ENCODE measurements at regions not wholly inside any gene's neighbourhood (a gene's known extent, or its start where the extent isn't known, plus 50 kb on each side); places are given as distances from the start of the nearest gene placed in this dataset.

- no CpG with 5 or more reads among the region's 6 CpGs for WGBS (ENCODE audit: extremely low coverage, insufficient coverage, insufficient read length)
- H3K36me3 ChIP-seq (ENCODE audit: control insufficient read depth in 1 of 2, insufficient read depth in 2 of 2, low read length in 2 of 2), result no peaks in the 10 kb centered on the region
- no peaks in the 10 kb centered on the region for H3K27me3 ChIP-seq (ENCODE audit: insufficient read depth, low read length)
- no peak overlapping the region for H4K12ac ChIP-seq (ENCODE audit: low read depth, low read length)
- no peak overlapping the region for H3K14ac ChIP-seq (ENCODE audit: low read length)
- H2BK12ac ChIP-seq (ENCODE audit: low read length), result no peak overlapping the region
- no peak overlapping the region for H3K4ac ChIP-seq (ENCODE audit: low read depth, low read length)
- no peak overlapping the region for H2BK120ac ChIP-seq (ENCODE audit: insufficient read depth, low read length, poor library complexity)
- no peaks in the 10 kb centered on the region for H3K4me1 ChIP-seq (ENCODE audit: control insufficient read depth in 1 of 2, insufficient read depth in 2 of 2, low read length in 2 of 2)
- H2AFZ ChIP-seq (ENCODE audit: insufficient read depth, low read length, poor library complexity), result no peak overlapping the region
- H3K4me3 ChIP-seq (ENCODE audit: low read depth, low read length), result no peak overlapping the region
- H3K27ac ChIP-seq (ENCODE audit: low read depth, low read length), result no peak overlapping the region
- H3K18ac ChIP-seq (ENCODE audit: low read length), result no peak overlapping the region
- H4K91ac ChIP-seq (ENCODE audit: low read depth, low read length), result no peak overlapping the region
- H3K4me2 ChIP-seq (ENCODE audit: low read length), result no peak overlapping the region
- no peak overlapping the region for H3K23ac ChIP-seq (ENCODE audit: low read length)
- H4K8ac ChIP-seq (ENCODE audit: low read depth, low read length), result no peak overlapping the region
- no peaks in the 10 kb centered on the region for H3K79me2 ChIP-seq (ENCODE audit: control insufficient read depth, insufficient read depth, low read length, poor library complexity)
- H3K9me3 ChIP-seq (ENCODE audit: insufficient read depth, low read depth, low read length), result peaks cover 1% of the 10 kb centered on the region
- H2AK5ac ChIP-seq (ENCODE audit: low read length), result no peak overlapping the region
- no peak overlapping the region for H3K9ac ChIP-seq (ENCODE audit: low read length)
- no peak for DNase-seq
- no peak overlapping the region for H2BK5ac ChIP-seq (ENCODE audit: low read depth, low read length, poor library complexity)
- H3K79me1 ChIP-seq (ENCODE audit: low read length), result no peaks in the 10 kb centered on the region
Measured at GRCh38 chr20:48266571-48266970, 481.3 kb upstream of the SULF2 start.

GRCh38 chr20:48265791-48266190 lies 480.5 kb upstream of the SULF2 start:
- Histone ChIP-seq H3K27ac (ENCODE audit: low read depth, low read length) (no peak overlapping the region), H3K23ac (ENCODE audit: low read length) (no peak overlapping the region), H2AFZ (ENCODE audit: insufficient read depth, low read length, poor library complexity) (no peak overlapping the region), H3K9me3 (ENCODE audit: insufficient read depth, low read depth, low read length) (peaks cover 1% of the 10 kb centered on the region), H2AK5ac (ENCODE audit: low read length) (no peak overlapping the region), H3K14ac (ENCODE audit: low read length) (no peak overlapping the region), H2BK120ac (ENCODE audit: insufficient read depth, low read length, poor library complexity) (no peak overlapping the region), H3K4ac (ENCODE audit: low read depth, low read length) (no peak overlapping the region), H4K8ac (ENCODE audit: low read depth, low read length) (no peak overlapping the region), H3K79me1 (ENCODE audit: low read length) (no peaks in the 10 kb centered on the region), H3K18ac (ENCODE audit: low read length) (no peak overlapping the region), H3K9ac (ENCODE audit: low read length) (no peak overlapping the region), H4K91ac (ENCODE audit: low read depth, low read length) (no peak overlapping the region), H3K4me2 (ENCODE audit: low read length) (no peak overlapping the region), H3K79me2 (ENCODE audit: control insufficient read depth, insufficient read depth, low read length, poor library complexity) (no peaks in the 10 kb centered on the region), H3K4me3 (ENCODE audit: low read depth, low read length) (no peak overlapping the region), H3K36me3 (ENCODE audit: control insufficient read depth in 1 of 2, insufficient read depth in 2 of 2, low read length in 2 of 2) (no peaks in the 10 kb centered on the region), H2BK12ac (ENCODE audit: low read length) (no peak overlapping the region), H4K12ac (ENCODE audit: low read depth, low read length) (no peak overlapping the region), H2BK5ac (ENCODE audit: low read depth, low read length, poor library complexity) (no peak overlapping the region), H3K27me3 (ENCODE audit: insufficient read depth, low read length) (no peaks in the 10 kb centered on the region), H3K4me1 (ENCODE audit: control insufficient read depth in 1 of 2, insufficient read depth in 2 of 2, low read length in 2 of 2) (no peaks in the 10 kb centered on the region)
- DNase-seq, result no peak
- no CpG with 5 or more reads among the region's 7 CpGs for WGBS (ENCODE audit: extremely low coverage, insufficient coverage, insufficient read length)

- no peak overlapping the region for H2BK5ac ChIP-seq (ENCODE audit: low read depth, low read length, poor library complexity)
- H3K4me2 ChIP-seq (ENCODE audit: low read length), result no peak overlapping the region
- no peak for DNase-seq
Measured at GRCh38 chr20:48262955-48263354, 477.7 kb upstream of the SULF2 start.

GRCh38 chr20:48262466-48262865 lies 477.2 kb upstream of the SULF2 start:
- Histone ChIP-seq H3K27me3 (ENCODE audit: insufficient read depth, low read length) (no peaks in the 10 kb centered on the region), H3K14ac (ENCODE audit: low read length) (no peak overlapping the region)

More at GRCh38 chr20:48262955-48263354, 477.7 kb upstream of the SULF2 start:
- no peaks in the 10 kb centered on the region for H3K79me1 ChIP-seq (ENCODE audit: low read length)
- no peak overlapping the region for H3K14ac ChIP-seq (ENCODE audit: low read length)
- H2BK12ac ChIP-seq (ENCODE audit: low read length), result no peak overlapping the region
- no peak overlapping the region for H2BK120ac ChIP-seq (ENCODE audit: insufficient read depth, low read length, poor library complexity)
- no peaks in the 10 kb centered on the region for H3K27me3 ChIP-seq (ENCODE audit: insufficient read depth, low read length)
- H3K79me2 ChIP-seq (ENCODE audit: control insufficient read depth, insufficient read depth, low read length, poor library complexity), result no peaks in the 10 kb centered on the region
- no peak overlapping the region for H3K23ac ChIP-seq (ENCODE audit: low read length)
- H4K91ac ChIP-seq (ENCODE audit: low read depth, low read length), result no peak overlapping the region
- H3K4me3 ChIP-seq (ENCODE audit: low read depth, low read length), result no peak overlapping the region
- H3K9ac ChIP-seq (ENCODE audit: low read length), result no peak overlapping the region
- no peak overlapping the region for H4K12ac ChIP-seq (ENCODE audit: low read depth, low read length)
- H3K36me3 ChIP-seq (ENCODE audit: control insufficient read depth in 1 of 2, insufficient read depth in 2 of 2, low read length in 2 of 2), result no peaks in the 10 kb centered on the region
- H3K4ac ChIP-seq (ENCODE audit: low read depth, low read length), result no peak overlapping the region
- no peak overlapping the region for H3K27ac ChIP-seq (ENCODE audit: low read depth, low read length)
- H3K18ac ChIP-seq (ENCODE audit: low read length), result no peak overlapping the region
- peaks cover 5% of the 10 kb centered on the region in 2 experiments for H3K4me1 ChIP-seq (ENCODE audit: control insufficient read depth in 1 of 2, insufficient read depth in 2 of 2, low read length in 2 of 2)
- H4K8ac ChIP-seq (ENCODE audit: low read depth, low read length), result no peak overlapping the region
- peaks cover 1% of the 10 kb centered on the region for H3K9me3 ChIP-seq (ENCODE audit: insufficient read depth, low read depth, low read length)
- no peak overlapping the region for H2AK5ac ChIP-seq (ENCODE audit: low read length)
- H2AFZ ChIP-seq (ENCODE audit: insufficient read depth, low read length, poor library complexity), result no peak overlapping the region

More at GRCh38 chr20:48262466-48262865, 477.2 kb upstream of the SULF2 start:
- Histone ChIP-seq H4K91ac (ENCODE audit: low read depth, low read length) (no peak overlapping the region), H3K4me1 (ENCODE audit: control insufficient read depth in 1 of 2, insufficient read depth in 2 of 2, low read length in 2 of 2) (peaks cover 5% of the 10 kb centered on the region in 2 experiments), H2AFZ (ENCODE audit: insufficient read depth, low read length, poor library complexity) (no peak overlapping the region), H2BK120ac (ENCODE audit: insufficient read depth, low read length, poor library complexity) (no peak overlapping the region), H3K4me3 (ENCODE audit: low read depth, low read length) (no peak overlapping the region), H2BK5ac (ENCODE audit: low read depth, low read length, poor library complexity) (no peak overlapping the region), H3K18ac (ENCODE audit: low read length) (no peak overlapping the region), H4K8ac (ENCODE audit: low read depth, low read length) (no peak overlapping the region), H2AK5ac (ENCODE audit: low read length) (no peak overlapping the region), H3K23ac (ENCODE audit: low read length) (no peak overlapping the region), H3K79me2 (ENCODE audit: control insufficient read depth, insufficient read depth, low read length, poor library complexity) (no peaks in the 10 kb centered on the region), H3K4ac (ENCODE audit: low read depth, low read length) (no peak overlapping the region), H3K36me3 (ENCODE audit: control insufficient read depth in 1 of 2, insufficient read depth in 2 of 2, low read length in 2 of 2) (no peaks in the 10 kb centered on the region), H3K79me1 (ENCODE audit: low read length) (no peaks in the 10 kb centered on the region), H4K12ac (ENCODE audit: low read depth, low read length) (no peak overlapping the region), H3K4me2 (ENCODE audit: low read length) (no peak overlapping the region), H3K9me3 (ENCODE audit: insufficient read depth, low read depth, low read length) (peaks cover 1% of the 10 kb centered on the region), H3K9ac (ENCODE audit: low read length) (no peak overlapping the region), H2BK12ac (ENCODE audit: low read length) (no peak overlapping the region), H3K27ac (ENCODE audit: low read depth, low read length) (no peak overlapping the region)
- WGBS (ENCODE audit: extremely low coverage, insufficient coverage, insufficient read length), result no CpG with 5 or more reads among the region's 7 CpGs
- no peak for DNase-seq
